Lower leg skin (tissue), 3 donors: ENCODE measurements at regions not wholly inside any gene's neighbourhood (a gene's known extent, or its start where the extent isn't known, plus 50 kb on each side); places are given as distances from the start of the nearest gene placed in this dataset.

Experiments
- POLR2A ChIP-seq, 2 donors: fragments of 450-650 bp; IDR thresholded peaks; one replicate each; pipeline ENCODE4 v1.6.1; 2016 to 2017; ENCODE audit warnings: antibody characterized with exemption in 2 of 2, mild to moderate bottlenecking in 1 of 2, moderate library complexity in 1 of 2
- TF ChIP-seq, protein P1 (sequence below), 3 donors: fragments of 450-650 bp; IDR thresholded peaks; one replicate each; pipeline ENCODE4 v1.5.1; 2016; ENCODE audit warnings: antibody characterized with exemption in 3 of 3, mild to moderate bottlenecking in 3 of 3, moderate library complexity in 2 of 3

GRCh38 chrX:20361081-20361889 lies 94.6 kb upstream of the RPS6KA3 start:
- TF ChIP-seq, protein P1, sequence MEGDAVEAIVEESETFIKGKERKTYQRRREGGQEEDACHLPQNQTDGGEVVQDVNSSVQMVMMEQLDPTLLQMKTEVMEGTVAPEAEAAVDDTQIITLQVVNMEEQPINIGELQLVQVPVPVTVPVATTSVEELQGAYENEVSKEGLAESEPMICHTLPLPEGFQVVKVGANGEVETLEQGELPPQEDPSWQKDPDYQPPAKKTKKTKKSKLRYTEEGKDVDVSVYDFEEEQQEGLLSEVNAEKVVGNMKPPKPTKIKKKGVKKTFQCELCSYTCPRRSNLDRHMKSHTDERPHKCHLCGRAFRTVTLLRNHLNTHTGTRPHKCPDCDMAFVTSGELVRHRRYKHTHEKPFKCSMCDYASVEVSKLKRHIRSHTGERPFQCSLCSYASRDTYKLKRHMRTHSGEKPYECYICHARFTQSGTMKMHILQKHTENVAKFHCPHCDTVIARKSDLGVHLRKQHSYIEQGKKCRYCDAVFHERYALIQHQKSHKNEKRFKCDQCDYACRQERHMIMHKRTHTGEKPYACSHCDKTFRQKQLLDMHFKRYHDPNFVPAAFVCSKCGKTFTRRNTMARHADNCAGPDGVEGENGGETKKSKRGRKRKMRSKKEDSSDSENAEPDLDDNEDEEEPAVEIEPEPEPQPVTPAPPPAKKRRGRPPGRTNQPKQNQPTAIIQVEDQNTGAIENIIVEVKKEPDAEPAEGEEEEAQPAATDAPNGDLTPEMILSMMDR (IDR thresholded peaks at IDR 0.05), result no peak
- no peak for TF ChIP-seq POLR2A (IDR thresholded peaks at IDR 0.05)
